ENCODE measurements at regions not wholly inside any gene's neighbourhood (a gene's known extent, or its start where the extent isn't known, plus 50 kb on each side); places are given as distances from the start of the nearest gene placed in this dataset.
"Not testable (repeated sequence)": the region's sequence is repeated elsewhere in the genome, so short reads cannot be mapped to it uniquely, and the experiment has no call there.

- DNase-seq = no peak
These were observed 206.3 kb upstream of the B3GALT2 start for GRCh38 chr1:193392686-193393085.

GRCh38 chr1:193388683-193389082, 202.3 kb upstream of the B3GALT2 start:
- DNase-seq = no peak

- DNase-seq = no peak
These were observed 201.8 kb upstream of the B3GALT2 start for GRCh38 chr1:193388165-193388564.

- DNase-seq = no peak
These were observed 201.0 kb upstream of the B3GALT2 start for GRCh38 chr1:193387406-193387805.

GRCh38 chr1:193378451-193378850, 192.0 kb upstream of the B3GALT2 start:
- not testable (repeated sequence) for DNase-seq

GRCh38 chr1:193377472-193377871, 191.1 kb upstream of the B3GALT2 start:
- DNase-seq = no peak

- DNase-seq = no peak
These were observed 186.1 kb upstream of the B3GALT2 start for GRCh38 chr1:193372553-193372952.

- DNase-seq = no peak
These were observed 181.9 kb upstream of the B3GALT2 start for GRCh38 chr1:193368302-193368701.

GRCh38 chr1:193367863-193368262, 181.4 kb upstream of the B3GALT2 start:
- DNase-seq = no peak

GRCh38 chr1:193366764-193367507, 180.5 kb upstream of the B3GALT2 start:
- no peak for DNase-seq

GRCh38 chr1:193365966-193366365, 179.6 kb upstream of the B3GALT2 start:
- DNase-seq = no peak

GRCh38 chr1:193359631-193360030, 173.2 kb upstream of the B3GALT2 start:
- DNase-seq = no peak

- no peak for DNase-seq
These were observed 172.0 kb upstream of the B3GALT2 start for GRCh38 chr1:193358419-193358818.

GRCh38 chr1:193356249-193356648, 169.8 kb upstream of the B3GALT2 start:
- no peak for DNase-seq

- no peak for DNase-seq
These were observed 169.2 kb upstream of the B3GALT2 start for GRCh38 chr1:193355626-193356025.

- DNase-seq = no peak
These were observed 168.8 kb upstream of the B3GALT2 start for GRCh38 chr1:193355178-193355577.

- no peak for DNase-seq
These were observed 162.5 kb upstream of the B3GALT2 start for GRCh38 chr1:193348769-193349535.

- no peak for DNase-seq
These were observed 161.8 kb upstream of the B3GALT2 start for GRCh38 chr1:193348091-193348768.

- DNase-seq = no peak
These were observed 159.7 kb upstream of the B3GALT2 start for GRCh38 chr1:193346085-193346484.

GRCh38 chr1:193342811-193343210, 156.4 kb upstream of the B3GALT2 start:
- DNase-seq = no peak

- DNase-seq = no peak
These were observed 153.9 kb upstream of the B3GALT2 start for GRCh38 chr1:193340331-193340730.

- DNase-seq = no peak
These were observed 153.0 kb upstream of the B3GALT2 start for GRCh38 chr1:193339401-193339800.
